Body of pancreas (tissue), 4 donors: ENCODE measurements at regions not wholly inside any gene's neighbourhood (a gene's known extent, or its start where the extent isn't known, plus 50 kb on each side); places are given as distances from the start of the nearest gene placed in this dataset.

Experiments used
- ATAC-seq: fragments of 150-250 bp; one replicate; pipeline ENCODE4 v1.9.1; 2016
- DNase-seq, 4 donors: peaks; one replicate each; pipeline ENCODE4 v3.0.0-alpha.2; 2019
- H3K27ac ChIP-seq, 4 donors: fragments of 200-600 bp; sonication (generic); 1 replicate in 3 of 4; 2 replicates in 1 of 4; pipeline versions ENCODE4 v1.5.1 to v1.6.1; 2016 to 2019; ENCODE audit warnings: mild to moderate bottlenecking in 1 of 4, mixed read lengths in 1 of 4, moderate library complexity in 1 of 4
- H3K27me3 ChIP-seq, 2 donors: fragments of 200-600 bp; sonication (generic); one replicate each; pipeline ENCODE4 v1.6.0; 2016; ENCODE audit warnings: mild to moderate bottlenecking in 1 of 2
- H3K36me3 ChIP-seq, 2 donors: fragments of 200-600 bp; sonication (generic); replicated peaks in 1 of 2; 2 replicates each; pipeline ENCODE4 v1.5.1; 2016; ENCODE audit warnings: low read depth in 2 of 2; ENCODE audit not compliant: insufficient read depth in 1 of 2
- H3K4me1 ChIP-seq: fragments of 200-600 bp; sonication (generic); one replicate; pipeline ENCODE4 v1.6.0; 2016
- H3K4me3 ChIP-seq, 2 donors: fragments of 200-600 bp; sonication (generic); 1 replicate in 1 of 2; 2 replicates in 1 of 2; pipeline ENCODE4 v1.5.1; 2016 to 2019
- H3K9me3 ChIP-seq, 3 donors: fragments of 200-600 bp; sonication (generic); 1 replicate in 2 of 3; 2 replicates in 1 of 3; pipeline ENCODE4 v1.5.1; 2016
- CTCF ChIP-seq, 7 experiments: fragments of 450-650 bp in 4 of 7; fragments of 200-600 bp in 3 of 7; sonication (generic) in 3 of 7; IDR thresholded peaks; one replicate each; pipeline ENCODE4 v1.5.1; 2016 to 2019; ENCODE audit warnings: antibody characterized with exemption in 7 of 7
- POLR2A ChIP-seq, 3 donors: fragments of 450-650 bp; IDR thresholded peaks; one replicate each; pipeline ENCODE4 v1.6.1; 2016; ENCODE audit warnings: antibody characterized with exemption in 3 of 3, mild to moderate bottlenecking in 2 of 3
- WGBS, 2 donors: methylation state at CpG; one replicate each; pipeline ENCODE4 v1.1.5; 2017; 5-methylcytosine and 5-hydroxymethylcytosine counted together
- intact Hi-C: fragments of 100-400 bp; cut with DNase I; formaldehyde crosslinking; loops from one replicate; pipeline ENCODE4 v1.15.1; 2023

GRCh38 chr7:41118486-41118885, 584.4 kb downstream of the INHBA start:
- no peaks in the 10 kb centered on the region for H3K27me3 ChIP-seq
- TF ChIP-seq CTCF (IDR thresholded peaks at IDR 0.05) (no peak), POLR2A (IDR thresholded peaks at IDR 0.05) (no peak)
- no peaks in the 10 kb centered on the region for H3K9me3 ChIP-seq
- ATAC-seq: no peak
- WGBS, 2 donors: 39 to 46% methylated on average over 4 of the region's 4 CpGs
- H3K36me3 ChIP-seq: no peaks in the 10 kb centered on the region
- no peak for DNase-seq
- no peaks in the 10 kb centered on the region for H3K4me1 ChIP-seq
- no peak overlapping the region for H3K4me3 ChIP-seq
- no peak overlapping the region for H3K27ac ChIP-seq
- intact Hi-C loops: no loop called here

- intact Hi-C loops: no loop called here
Measured at GRCh38 chr7:41117431-41117830, 585.5 kb downstream of the INHBA start.

GRCh38 chr7:41116817-41117216, 586.1 kb downstream of the INHBA start:
- Histone ChIP-seq H3K27me3 (no peaks in the 10 kb centered on the region), H3K9me3 (no peaks in the 10 kb centered on the region), H3K4me3 (no peak overlapping the region), H3K27ac (no peak overlapping the region), H3K36me3 (no peaks in the 10 kb centered on the region), H3K4me1 (no peaks in the 10 kb centered on the region)
- WGBS, 2 donors: 62 to 73% methylated on average over 1 of the region's 1 CpG
- ATAC-seq: no peak
- DNase-seq: no peak
- intact Hi-C loops: no loop called here
- TF ChIP-seq POLR2A (IDR thresholded peaks at IDR 0.05) (no peak), CTCF (IDR thresholded peaks at IDR 0.05) (no peak)

More at GRCh38 chr7:41117431-41117830, 585.5 kb downstream of the INHBA start:
- no peak overlapping the region for H3K4me3 ChIP-seq
- 77 to 79% methylated on average over 2 of the region's 2 CpGs for WGBS, 2 donors
- H3K9me3 ChIP-seq: no peaks in the 10 kb centered on the region
- H3K27ac ChIP-seq: no peak overlapping the region
- no peaks in the 10 kb centered on the region for H3K27me3 ChIP-seq
- no peak for ATAC-seq
- no peaks in the 10 kb centered on the region for H3K4me1 ChIP-seq
- DNase-seq: no peak
- no peak for TF ChIP-seq POLR2A (IDR thresholded peaks at IDR 0.05)
- no peaks in the 10 kb centered on the region for H3K36me3 ChIP-seq

GRCh38 chr7:41116337-41116736, 586.6 kb downstream of the INHBA start:
- Histone ChIP-seq H3K27ac (no peak overlapping the region), H3K27me3 (no peaks in the 10 kb centered on the region), H3K9me3 (no peaks in the 10 kb centered on the region), H3K36me3 (no peaks in the 10 kb centered on the region), H3K4me1 (no peaks in the 10 kb centered on the region), H3K4me3 (no peak overlapping the region)
- 65 to 72% methylated on average over 3 of the region's 3 CpGs for WGBS, 2 donors
- intact Hi-C loops: no loop called here
- DNase-seq (no peak), ATAC-seq (no peak)
- TF ChIP-seq POLR2A (IDR thresholded peaks at IDR 0.05): no peak

- no peaks in the 10 kb centered on the region for H3K36me3 ChIP-seq
- DNase-seq (no peak), ATAC-seq (no peak)
- no peaks in the 10 kb centered on the region for H3K4me1 ChIP-seq
- H3K27ac ChIP-seq: no peak overlapping the region
- H3K4me3 ChIP-seq: no peak overlapping the region
- no peaks in the 10 kb centered on the region for H3K9me3 ChIP-seq
- TF ChIP-seq CTCF (IDR thresholded peaks at IDR 0.05): no peak
- no peak for TF ChIP-seq POLR2A (IDR thresholded peaks at IDR 0.05)
- H3K27me3 ChIP-seq: no peaks in the 10 kb centered on the region
- intact Hi-C loops: no loop called here
- WGBS, 2 donors: 28 to 38% methylated on average over 2 of the region's 2 CpGs
Measured at GRCh38 chr7:41114691-41115090, 588.2 kb downstream of the INHBA start.

GRCh38 chr7:41114131-41114530, 588.8 kb downstream of the INHBA start:
- DNase-seq (no peak), ATAC-seq (no peak)
- TF ChIP-seq POLR2A (IDR thresholded peaks at IDR 0.05): no peak
- no peak for TF ChIP-seq CTCF (IDR thresholded peaks at IDR 0.05)
- H3K27ac ChIP-seq: no peak overlapping the region
- intact Hi-C loops: no loop called here
- H3K4me1 ChIP-seq: no peaks in the 10 kb centered on the region
- WGBS, 2 donors: 26 to 54% methylated on average over 1 of the region's 1 CpG
- H3K36me3 ChIP-seq: no peaks in the 10 kb centered on the region
- H3K9me3 ChIP-seq: no peaks in the 10 kb centered on the region
- no peak overlapping the region for H3K4me3 ChIP-seq
- no peaks in the 10 kb centered on the region for H3K27me3 ChIP-seq
